GM23248 (cell line): ENCODE measurements at regions not wholly inside any gene's neighbourhood (a gene's known extent, or its start where the extent isn't known, plus 50 kb on each side); places are given as distances from the start of the nearest gene placed in this dataset.

Source experiments
- EZH2 ChIP-seq: fragments of 200-600 bp; sonication (generic); IDR thresholded peaks from 2 replicates; pipeline ENCODE4 v1.6.1; 2018; ENCODE audit warnings: antibody characterized with exemption, mild to moderate bottlenecking; ENCODE audit not compliant: insufficient read depth, poor library complexity, severe bottlenecking
- EZH2phosphoT487 ChIP-seq: fragments of 200-600 bp; sonication (generic); IDR thresholded peaks from 2 replicates; pipeline ENCODE4 v1.6.1; 2018; ENCODE audit warnings: antibody characterized with exemption, moderate library complexity, mild to moderate bottlenecking, low read depth; ENCODE audit not compliant: insufficient read depth

DNA sequence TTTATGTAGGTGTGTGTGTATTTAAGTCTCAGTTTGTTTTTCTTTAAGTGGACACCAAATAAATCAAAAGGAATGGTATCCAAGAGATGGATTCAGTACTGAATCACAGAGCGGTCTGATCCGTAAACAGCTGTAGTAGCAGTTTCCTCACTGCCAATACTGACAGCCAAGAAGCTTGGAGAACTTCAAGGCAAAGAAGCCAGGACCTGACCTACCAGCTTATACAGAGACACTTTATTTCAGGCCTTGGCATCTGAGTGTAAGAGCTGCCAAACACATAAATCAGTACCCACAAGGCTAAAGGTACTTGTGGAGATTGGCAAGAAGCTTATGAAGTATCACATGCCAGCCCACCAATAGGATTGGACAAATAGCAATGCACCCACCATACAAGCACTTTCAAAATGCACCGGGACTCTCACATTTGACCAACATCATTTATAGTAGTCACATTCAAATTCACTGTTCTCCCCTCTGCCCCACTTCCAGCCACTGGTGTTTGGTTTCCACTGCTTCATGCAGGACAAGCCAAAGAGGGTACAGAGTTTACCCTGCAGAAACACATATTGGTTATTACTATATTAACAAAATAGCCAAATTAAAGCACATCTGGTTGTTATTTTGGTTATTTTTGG is 357.9 kb downstream of the KLF12 start:
- no peak for TF ChIP-seq EZH2
- TF ChIP-seq EZH2phosphoT487, result no peak
